Epidermal melanocyte (primary cell): ENCODE measurements at regions not wholly inside any gene's neighbourhood (a gene's known extent, or its start where the extent isn't known, plus 50 kb on each side); places are given as distances from the start of the nearest gene placed in this dataset.

Experiments used
- DNase-seq: peaks from one replicate; pipeline ENCODE4 v3.0.0; 2011; ENCODE audit warnings: low spot score; ENCODE audit not compliant: insufficient read length

DNA sequence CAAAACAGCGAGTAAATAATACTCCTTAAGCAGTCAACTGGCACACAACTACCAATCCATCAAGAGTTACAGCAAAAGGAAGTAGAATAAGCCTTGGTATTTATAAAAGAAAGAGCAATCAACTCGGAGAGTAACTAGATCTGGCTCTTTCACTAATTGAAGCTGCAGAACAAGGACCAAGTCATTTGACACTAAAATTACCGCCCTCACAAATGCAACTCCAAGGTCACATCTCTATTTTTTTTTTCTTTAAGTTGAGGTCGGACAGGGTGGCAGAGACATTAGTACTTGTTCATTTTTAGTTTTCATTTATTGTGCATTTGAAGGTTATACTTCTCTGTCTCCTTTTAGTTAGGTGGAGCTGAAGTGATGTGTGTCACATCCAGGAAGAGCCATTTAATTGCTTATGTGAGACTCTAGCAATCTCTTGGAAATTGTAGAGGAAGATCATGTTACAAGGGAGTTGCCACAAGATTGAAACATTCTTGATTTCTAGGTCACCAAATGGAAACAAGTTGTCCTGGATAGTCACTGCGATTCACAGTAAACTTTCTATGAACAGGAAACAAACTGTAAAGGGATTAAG lies 138.1 kb upstream of the ADAMTS5 start:
- DNase-seq, result no peak

DNA sequence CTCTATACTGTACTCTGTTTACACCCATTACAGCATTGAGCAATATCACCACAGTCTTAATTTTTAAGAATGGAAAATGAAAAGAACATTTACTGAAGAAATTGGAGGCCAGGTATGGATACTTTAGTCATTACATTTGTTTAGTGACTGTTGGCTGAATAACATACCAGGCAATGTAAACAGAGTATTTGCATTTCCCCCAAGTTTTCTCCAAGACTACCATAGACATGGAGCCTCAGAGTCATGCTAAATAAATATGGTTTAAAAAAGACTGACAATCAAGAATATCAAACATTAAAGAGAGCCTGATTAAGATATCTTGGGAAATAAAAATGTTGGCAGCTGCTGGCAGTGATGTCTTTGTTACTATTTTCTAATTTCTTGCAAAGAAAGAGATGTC lies 136.9 kb upstream of the ADAMTS5 start:
- no peak for DNase-seq

DNA sequence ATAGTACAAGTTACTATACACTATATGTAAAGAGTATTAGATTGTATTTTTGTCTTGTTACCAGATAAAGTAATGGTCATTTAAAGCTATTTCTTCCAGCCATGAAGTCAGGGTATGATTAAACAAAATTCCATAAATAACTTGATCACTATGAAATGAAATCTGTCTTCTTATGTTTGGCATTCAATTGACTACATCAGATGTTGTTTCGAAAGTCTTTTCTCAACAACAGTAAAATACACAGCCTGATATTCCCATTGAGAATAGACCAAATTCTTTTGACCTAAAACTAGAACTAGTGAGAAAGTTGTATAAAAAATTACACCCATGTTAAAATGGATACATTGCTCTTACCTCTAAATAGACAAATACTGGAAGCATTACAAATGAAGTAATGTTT lies 134.6 kb upstream of the ADAMTS5 start:
- no peak for DNase-seq

DNA sequence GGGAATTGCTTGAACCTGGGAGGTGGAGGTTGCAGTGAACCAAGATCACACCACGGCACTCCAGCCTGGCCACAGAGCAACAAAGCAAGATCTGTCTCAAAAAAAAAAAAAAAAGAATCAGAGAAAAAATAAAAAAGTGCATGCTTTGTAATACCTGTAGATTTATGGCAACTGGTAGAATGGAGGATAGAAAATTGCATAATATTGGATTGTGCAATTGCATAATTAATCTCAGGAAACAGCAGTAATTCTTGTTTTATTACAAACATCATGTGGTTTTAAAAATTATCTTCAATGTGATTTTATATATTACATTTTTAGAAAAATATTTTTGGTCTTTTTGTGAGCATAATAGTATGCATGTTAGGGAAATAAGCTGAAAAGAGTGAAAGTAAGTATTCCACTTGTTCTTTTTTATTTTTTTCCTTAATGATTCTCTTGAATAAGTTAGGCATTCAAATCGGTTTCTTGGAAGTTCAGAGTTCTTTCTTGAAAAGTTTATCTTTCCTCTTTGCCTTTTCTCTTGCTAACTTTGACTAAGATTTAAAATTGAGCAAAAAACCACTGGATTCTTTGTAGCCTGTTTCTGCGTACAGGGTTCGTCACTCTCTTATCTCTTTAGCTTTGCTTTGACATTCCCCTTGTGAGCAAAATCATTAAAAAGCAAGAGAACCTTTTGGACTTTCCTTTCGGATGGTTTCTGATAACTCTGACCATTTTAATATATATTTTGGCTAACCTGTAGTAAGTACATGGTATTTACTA lies 127.5 kb upstream of the ADAMTS5 start:
- no peak for DNase-seq

DNA sequence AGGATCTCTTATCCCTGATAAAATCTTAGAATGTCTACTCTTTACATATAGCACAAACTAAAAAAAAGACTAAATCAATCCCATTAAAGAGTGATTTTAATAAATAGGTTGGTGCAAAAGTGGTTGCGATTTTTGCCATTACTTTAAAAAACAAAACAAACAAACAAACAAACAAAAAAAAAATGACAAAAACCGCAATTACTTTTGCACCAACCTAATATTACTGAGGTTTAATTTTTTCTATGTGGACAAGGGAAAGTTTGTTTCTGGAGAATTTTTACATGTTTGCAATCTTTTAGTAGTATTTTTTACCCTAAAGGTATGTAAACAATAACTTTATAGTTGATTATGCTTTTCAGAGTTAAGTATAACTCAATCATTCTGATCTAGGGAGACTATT lies 119.7 kb upstream of the ADAMTS5 start:
- no peak for DNase-seq

DNA sequence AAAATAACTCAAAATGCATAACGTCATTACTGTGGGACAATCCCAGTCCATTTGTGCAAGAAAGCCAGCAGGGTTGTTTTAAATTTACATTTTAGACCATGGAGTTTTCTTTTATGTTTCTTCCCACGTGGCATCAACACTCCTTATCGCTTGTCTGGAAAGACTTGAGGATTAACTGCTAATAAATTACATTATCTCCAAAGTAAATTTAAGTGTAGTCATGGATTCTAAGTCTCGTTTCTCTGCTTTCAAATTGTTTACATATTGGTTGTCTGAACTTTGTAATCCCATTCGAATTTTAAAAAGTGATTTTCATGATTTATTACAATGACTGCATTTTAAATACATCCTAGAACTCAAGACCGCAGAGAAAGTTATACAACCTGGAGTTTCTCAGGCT lies 119.3 kb upstream of the ADAMTS5 start:
- no peak for DNase-seq

DNA sequence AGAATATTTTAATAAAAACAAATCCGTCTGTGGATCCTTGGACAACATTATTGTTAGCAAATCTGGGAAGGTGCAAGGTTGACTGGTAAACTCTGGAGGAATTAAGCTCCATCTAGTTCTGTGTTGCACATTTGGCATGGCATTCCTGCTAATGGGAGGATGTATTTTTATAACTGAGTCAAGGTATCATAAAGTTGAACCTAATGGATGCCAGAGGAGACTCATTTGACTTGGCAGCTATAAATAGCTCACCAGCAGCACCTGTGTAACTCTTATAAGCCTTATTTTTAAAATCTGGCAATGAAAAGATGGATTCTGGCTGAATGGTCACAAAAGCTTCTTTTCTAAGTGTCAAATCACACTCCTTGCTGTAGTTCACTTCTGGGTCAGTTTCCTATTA lies 118.5 kb upstream of the ADAMTS5 start:
- DNase-seq, result no peak

DNA sequence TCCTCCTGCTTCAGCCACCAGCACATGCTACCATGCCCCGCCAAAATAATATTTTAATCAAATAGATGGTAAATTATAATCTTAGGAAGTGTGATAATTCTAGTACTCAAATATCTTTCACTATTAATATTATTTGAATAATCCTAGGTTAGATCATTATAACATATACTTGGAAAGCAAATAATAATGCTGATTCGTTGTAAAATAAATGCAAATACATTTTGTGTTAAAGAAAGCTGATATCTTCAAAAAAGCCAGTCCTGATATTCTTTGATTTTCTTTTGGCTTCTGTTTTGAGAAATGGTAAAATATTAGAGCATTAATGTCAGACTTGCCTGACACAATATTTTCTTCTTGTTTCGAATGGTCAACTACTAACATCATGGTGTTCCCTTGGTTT lies 116.3 kb upstream of the ADAMTS5 start:
- no peak for DNase-seq

DNA sequence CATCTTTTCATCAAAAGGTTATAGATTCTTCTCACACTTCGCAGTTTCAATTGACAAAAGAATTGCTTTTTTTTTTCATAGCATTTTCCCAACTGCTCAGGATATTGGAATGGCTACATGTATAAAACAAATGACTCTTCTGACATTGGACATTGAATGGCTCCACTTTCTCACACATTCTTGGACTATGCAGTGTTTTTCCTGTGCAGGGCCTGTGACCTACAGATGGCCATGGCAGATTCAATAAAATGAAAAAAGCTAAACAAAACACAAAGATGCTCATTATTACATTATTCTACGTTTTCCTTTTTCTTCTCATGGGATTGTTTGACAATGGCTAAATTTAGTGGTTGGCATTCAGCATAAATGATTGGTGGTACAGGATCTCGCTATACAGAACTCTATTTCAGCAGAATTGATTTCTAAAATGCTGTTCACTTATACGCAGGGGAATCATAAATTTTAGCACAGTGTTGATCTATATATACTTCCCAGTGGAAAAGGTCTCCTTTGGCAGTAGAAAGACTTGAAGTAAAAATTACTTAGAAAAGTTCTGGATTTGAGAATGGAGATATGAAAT lies 115.6 kb upstream of the ADAMTS5 start:
- no peak for DNase-seq

DNA sequence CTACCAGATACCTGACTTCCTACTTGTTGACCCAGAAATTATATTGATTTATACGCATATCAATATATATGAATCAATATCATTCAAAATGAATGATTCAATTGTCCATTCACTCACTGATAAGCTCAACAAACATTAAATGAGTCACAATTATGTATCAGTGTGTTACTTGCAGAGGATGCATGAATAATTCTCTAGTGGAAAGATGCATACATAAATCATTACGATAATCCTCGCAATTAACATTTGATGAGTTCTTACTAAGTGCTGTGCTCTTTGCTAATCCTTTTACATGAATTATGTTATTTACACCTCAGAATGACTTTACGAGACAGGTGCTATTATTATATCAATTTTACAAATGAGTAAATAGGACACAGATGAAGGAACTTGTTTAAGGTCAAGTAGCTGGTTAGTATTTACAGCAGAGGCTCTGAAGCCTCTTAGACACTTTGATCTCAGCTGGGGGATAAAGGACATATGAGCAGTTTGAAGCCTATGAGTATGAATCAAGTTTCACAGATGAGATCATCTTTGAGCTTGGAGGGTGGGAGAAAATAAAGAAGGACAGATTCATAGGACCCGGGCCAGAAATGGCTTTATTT lies 112.8 kb upstream of the ADAMTS5 start:
- DNase-seq, result no peak

DNA sequence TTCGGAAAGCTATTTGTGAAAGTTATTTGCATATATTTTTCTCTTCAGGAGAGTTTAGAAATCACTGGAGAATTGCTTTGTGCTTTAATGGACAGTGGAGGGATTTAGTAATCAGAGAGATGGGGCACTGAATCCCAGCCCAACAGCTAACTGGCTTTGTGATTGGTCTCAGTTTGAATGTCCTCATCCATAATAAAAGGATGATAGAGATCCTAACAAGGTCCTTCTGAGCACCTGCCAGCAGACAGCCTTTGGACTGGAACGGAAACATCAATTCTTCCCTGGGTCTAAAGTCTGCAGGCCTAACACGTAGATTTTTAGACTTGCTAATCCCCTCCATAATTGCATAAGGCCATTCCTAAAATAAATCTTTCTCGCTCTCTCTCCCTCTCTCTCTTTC lies 112.0 kb upstream of the ADAMTS5 start:
- no peak for DNase-seq

DNA sequence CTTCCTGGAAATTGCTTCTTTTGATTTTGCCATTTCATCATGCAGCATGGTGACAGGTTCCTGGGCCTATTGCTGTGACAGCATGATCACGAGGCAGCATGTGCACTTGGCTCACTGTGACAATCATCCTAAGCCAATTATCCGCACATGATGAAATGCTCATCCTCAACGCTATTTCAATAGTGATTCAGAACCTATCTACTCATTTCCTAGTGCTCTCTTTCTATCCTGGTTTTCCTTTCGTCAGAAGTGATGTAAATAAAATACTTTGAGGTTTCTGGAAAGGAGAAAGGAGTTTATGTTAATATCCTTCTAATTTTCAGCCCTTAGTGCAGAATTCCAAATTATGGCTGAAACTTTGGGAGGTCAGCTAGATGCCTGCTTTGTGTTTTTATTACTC lies 110.6 kb upstream of the ADAMTS5 start:
- DNase-seq, result no peak

DNA sequence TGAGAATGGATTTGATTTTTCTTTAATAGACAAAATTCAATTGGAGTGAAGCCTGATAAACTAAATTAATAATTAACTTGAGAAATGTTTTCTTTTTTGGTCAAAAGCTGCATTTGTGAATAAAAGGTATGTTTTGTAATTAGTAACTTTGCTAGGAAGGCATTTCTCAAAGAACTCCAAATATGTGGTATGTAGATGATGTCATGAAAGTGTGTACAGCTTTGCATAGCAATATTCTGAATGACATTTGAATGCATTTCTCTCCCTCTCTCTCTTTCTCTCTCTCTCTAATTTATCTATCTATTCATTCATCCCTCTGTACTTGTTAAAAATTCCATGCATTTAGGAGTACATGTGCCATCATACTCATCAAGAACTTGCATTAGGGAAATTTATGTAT lies 109.1 kb upstream of the ADAMTS5 start:
- no peak for DNase-seq

DNA sequence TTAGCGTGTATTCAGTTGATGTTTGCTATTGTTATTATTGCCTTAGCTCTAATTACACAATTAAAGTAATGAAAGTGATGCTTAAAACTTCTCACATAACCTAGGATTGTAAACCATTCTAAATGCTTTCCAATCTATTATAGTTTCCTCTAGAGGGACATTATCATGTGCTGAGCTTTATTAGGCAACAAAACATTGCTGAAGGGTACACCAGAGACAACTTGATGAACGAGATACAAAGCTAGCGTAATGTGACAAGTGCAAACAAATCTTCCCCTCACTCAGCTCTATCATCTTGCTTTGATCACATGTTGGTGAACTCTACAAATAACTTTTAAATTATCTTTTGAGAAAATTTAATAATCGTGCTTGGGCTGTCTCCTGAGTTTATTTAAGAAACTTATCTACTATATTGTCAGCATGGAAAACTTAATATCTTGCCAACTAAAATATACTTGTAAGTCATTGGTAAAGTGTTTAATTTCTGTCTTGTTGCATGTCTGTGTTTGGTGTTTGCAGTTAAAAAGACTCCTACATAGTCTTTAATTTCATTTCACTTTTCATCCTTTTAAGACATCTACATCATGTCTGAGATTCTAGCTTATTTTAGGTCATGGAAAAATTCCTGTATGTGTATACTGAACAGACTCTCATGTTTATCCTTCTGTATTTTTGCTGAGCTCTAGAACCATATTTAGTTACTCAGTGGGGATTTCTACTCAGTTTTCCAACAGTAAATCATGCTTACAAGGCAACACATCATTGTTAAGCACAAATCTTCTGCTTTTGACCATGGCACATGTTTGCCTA lies 104.2 kb upstream of the ADAMTS5 start:
- DNase-seq, result no peak

DNA sequence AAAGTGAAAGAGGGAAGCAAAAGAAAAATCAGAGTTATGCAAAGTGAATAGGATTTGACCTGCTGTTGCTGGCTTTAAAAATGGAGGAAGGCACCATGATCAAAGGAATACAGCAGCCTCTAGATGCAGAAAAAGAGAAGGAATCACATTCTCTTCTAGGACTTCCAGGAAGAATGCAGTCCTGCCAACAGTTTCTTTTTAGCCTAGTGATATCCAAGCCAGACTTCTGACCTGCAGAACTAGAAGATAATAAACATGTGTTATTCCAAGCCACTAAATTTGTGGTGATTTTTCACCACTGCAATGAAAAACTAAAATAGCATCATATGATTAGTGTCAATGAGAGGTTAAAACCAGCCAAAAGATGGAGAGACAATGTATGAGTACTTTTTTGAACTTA lies 101.9 kb upstream of the ADAMTS5 start:
- no peak for DNase-seq

DNA sequence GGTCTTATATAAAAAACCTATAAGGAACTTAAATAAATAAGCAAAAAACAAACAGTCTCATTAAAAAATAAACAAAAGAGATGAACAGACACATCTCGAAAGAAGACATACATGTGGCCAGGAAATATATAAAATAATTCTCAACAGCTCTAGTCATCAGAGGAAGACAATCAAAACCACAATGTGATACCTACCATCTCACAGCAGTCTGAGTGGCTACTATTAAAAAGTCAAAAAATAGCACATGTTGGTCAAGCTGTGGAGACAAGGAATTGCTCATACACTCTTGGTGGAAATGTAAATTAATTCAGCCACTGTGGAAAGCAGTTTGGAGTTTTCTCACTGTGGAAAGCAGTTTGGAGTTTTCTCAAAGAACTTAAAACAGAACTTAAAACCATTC lies 100.3 kb upstream of the ADAMTS5 start:
- no peak for DNase-seq

DNA sequence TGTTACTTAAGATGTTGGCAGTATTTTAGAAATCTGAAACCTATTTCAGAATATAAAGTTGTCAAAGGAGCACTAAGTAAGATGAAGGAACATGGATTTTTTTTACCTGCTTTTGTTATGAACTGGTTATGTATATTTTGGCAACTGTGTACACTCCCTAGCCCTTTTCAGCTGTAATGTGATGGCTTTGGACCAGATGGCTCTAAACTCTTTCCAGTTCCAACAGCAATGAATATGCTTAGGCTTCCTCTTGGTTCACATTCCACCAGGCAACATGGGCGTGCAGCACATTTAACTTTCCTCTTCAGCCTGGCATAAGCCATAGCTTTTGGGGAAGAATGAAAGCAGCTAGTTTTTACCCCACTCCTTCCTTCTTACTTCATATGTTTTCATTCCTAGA lies 95.6 kb upstream of the ADAMTS5 start:
- no peak for DNase-seq

DNA sequence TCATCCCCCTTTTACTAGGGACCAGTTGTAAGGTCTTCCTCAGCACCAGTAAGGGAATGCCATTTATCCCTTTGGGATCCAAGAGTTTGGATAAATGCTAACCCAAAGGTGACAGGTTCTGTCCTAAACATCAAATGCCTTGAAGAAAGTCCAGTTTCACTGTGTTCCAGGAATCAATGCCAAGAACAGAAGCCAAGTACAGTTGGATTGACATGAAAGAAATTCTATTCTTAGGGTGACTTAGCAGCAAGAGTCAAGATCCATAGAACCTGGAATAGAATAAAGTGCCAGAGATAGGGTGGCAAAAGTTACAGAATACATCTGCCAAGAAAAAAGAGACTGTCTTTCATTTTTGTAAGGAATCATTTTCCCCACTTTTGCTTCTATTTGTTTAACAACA lies 94.9 kb upstream of the ADAMTS5 start:
- no peak for DNase-seq

DNA sequence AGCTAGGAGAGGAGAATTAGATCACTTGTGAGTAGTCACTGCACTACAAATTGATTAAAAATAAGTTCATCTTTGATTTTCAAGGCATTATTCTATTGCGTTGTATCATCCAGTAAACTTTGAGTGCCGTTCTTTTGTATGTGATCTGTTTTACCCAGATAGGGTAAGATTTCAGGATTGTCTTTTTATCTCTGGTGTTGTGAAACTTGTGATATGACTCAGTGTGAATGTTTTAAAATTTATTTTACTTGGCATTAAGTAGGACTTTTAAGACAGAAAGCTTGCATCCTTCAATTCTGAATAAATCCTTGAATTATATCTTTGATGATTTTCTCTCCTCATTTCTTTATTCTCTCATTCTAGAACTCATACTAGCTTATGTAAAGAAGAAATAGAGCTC lies 93.3 kb upstream of the ADAMTS5 start:
- no peak for DNase-seq

DNA sequence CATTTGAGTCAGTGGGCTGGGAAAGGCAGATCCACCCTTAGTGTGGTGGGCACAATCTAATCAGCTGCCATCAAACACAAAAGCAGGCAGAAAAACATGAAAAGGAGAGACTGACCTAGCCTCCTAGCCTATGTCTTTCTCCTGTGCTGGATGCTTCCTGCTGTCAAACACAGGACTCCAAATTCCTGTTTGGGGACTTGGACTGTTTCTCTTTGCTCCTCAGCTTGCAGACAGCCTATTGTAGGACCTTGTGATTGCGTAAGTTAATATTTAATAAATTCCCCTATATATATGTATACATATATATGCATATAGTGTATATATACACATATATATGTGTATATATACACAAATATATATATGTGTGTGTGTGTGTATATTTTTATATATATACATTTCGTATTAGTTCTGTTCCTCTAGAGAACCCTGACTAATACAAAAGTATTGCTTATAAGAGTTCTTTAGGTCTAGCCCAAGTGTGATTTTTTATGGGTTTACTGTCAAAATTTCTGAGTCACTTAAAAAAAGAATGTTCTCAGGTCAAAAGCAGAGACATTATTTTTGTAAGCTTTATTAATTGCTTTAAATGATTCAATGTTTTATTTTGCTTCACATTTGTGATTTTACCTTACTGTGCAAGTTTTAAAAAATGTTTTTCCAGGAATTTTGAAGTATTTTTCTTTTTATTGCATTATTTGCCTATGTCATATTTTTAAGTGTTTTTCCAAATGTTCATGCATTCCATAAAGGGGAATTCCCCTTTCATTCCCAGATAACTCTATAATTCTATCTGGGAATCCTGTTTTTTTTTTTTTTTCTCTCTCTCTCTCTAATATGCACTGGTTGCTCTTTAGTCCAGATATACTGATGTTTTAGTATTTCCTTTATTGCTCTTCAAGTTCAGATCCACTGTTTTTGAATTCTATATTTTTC lies 92.1 kb upstream of the ADAMTS5 start:
- DNase-seq, result no peak

DNA sequence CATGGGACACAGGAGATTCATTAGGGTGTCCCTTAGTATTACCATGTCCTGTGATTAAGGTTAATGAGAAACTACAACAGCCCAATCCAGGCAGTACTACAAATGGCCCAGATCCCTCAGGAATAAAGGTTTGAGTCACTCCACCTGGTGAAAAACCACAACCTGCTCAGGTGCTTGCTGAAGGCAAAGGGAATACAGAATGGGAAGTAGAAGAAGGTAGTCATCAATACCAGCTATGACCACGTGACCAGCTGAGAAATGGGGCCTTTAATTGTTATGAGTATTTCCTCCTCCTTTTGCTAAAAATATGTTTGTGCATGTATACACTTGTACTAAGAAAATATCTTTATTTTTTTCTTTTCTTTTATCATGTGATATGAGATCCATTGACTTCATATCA lies 91.1 kb upstream of the ADAMTS5 start:
- DNase-seq, result no peak
